Breast epithelium (tissue), 4 donors: ENCODE measurements at regions not wholly inside any gene's neighbourhood (a gene's known extent, or its start where the extent isn't known, plus 50 kb on each side); places are given as distances from the start of the nearest gene placed in this dataset.

Experiments used
- DNase-seq, 2 donors: peaks; one replicate each; pipeline ENCODE4 v3.0.0-alpha.2; 2019; ENCODE audit warnings: low spot score in 2 of 2
- H3K27ac ChIP-seq, 2 donors: fragments of 200-600 bp; sonication (generic) in 1 of 2; one replicate each; pipeline ENCODE4 v1.5.1; 2016 to 2019; ENCODE audit warnings: mild to moderate bottlenecking in 1 of 2
- H3K27me3 ChIP-seq, 2 donors: fragments of 200-600 bp; sonication (generic) in 1 of 2; one replicate each; pipeline versions ENCODE4 v1.5.1 to v1.6.0; 2017 to 2019; ENCODE audit warnings: control low read depth in 1 of 2, mild to moderate bottlenecking in 1 of 2
- H3K36me3 ChIP-seq: fragments of 200-600 bp; one replicate; pipeline ENCODE4 v1.5.1; 2019
- H3K4me1 ChIP-seq, 2 donors: fragments of 200-600 bp; sonication (generic); one replicate each; pipeline ENCODE4 v1.5.1; 2016 to 2019; ENCODE audit warnings: control low read depth in 1 of 2
- H3K4me3 ChIP-seq, 3 donors: fragments of 200-600 bp; sonication (generic); 1 replicate in 2 of 3; 2 replicates in 1 of 3; pipeline ENCODE4 v1.5.1; 2016 to 2019; ENCODE audit warnings: mild to moderate bottlenecking in 3 of 3, moderate library complexity in 2 of 3
- H3K9me3 ChIP-seq, 2 donors: fragments of 200-600 bp; sonication (generic) in 1 of 2; one replicate each; pipeline ENCODE4 v1.5.1; 2016 to 2019; ENCODE audit warnings: control low read depth in 1 of 2
- CTCF ChIP-seq, 3 donors: fragments of 450-650 bp; IDR thresholded peaks; one replicate each; pipeline ENCODE4 v1.5.1; 2016 to 2017; ENCODE audit warnings: antibody characterized with exemption in 3 of 3, mild to moderate bottlenecking in 3 of 3, moderate library complexity in 3 of 3
- POLR2A ChIP-seq: fragments of 450-650 bp; IDR thresholded peaks from one replicate; pipeline ENCODE4 v1.6.1; 2016; ENCODE audit warnings: antibody characterized with exemption, mild to moderate bottlenecking, moderate library complexity
- POLR2AphosphoS5 ChIP-seq, 3 donors: sonication (generic); formaldehyde crosslinking; IDR thresholded peaks; one replicate each; pipeline ENCODE4 v1.6.1; 2017; ENCODE audit warnings: antibody characterized with exemption in 3 of 3
- intact Hi-C: fragments of 100-400 bp; cut with DNase I; formaldehyde crosslinking; loops from one replicate; pipeline ENCODE4 v1.15.1; 2023; ENCODE audit warnings: low total_unique reads

DNA sequence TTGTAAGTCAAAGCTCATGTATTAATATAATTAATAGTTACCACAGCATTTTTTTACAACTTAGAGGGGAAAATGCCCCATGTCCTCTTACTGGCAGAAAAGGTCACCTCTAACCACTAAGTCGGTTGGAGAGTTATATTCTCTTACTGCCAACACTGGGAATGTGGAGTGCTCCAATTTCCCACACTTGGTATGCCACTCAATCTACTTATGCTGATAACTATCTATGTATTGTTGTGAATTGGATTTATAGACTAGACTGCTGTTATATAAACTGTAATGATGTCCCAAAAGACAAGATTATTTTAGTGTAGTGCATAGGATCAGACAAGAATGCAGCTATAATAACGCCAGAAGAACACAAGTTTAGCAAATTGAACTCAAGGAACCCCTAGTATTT, 2385.2 kb upstream of the C9orf72 start:
- H3K9me3 ChIP-seq = no peaks in the 10 kb centered on the region
- DNase-seq = no peak
- intact Hi-C loops = no loop called here
- TF ChIP-seq CTCF (IDR thresholded peaks at IDR 0.05) (no peak), POLR2A (no peak), POLR2AphosphoS5 (IDR thresholded peaks at IDR 0.05) (no peak)
- no peaks in the 10 kb centered on the region for H3K4me1 ChIP-seq
- no peaks in the 10 kb centered on the region for H3K36me3 ChIP-seq
- no peaks in the 10 kb centered on the region for H3K27me3 ChIP-seq
- no peak overlapping the region for H3K27ac ChIP-seq
- H3K4me3 ChIP-seq = no peak overlapping the region

DNA sequence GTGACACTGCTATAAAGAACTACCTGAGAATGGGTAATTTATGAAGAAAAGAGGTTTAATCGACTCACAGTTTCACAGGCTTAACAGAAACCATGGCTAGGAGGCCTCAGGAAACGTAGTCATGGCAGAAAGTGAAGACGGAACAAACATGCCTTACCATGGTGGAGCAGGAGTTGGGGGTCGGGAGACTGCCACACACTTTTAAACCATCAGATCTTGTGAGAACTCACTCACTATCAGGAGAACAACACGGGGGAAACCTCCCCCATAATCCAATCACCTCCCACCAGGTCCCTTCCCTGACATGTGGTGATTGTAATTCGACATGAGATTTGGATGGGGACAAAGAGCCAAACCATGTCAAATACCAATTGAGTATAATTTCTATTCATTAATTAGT, 2392.6 kb upstream of the C9orf72 start:
- intact Hi-C loops = no loop called here
- TF ChIP-seq POLR2A = no peak
- TF ChIP-seq POLR2AphosphoS5 (IDR thresholded peaks at IDR 0.05) = no peak
- no peak for TF ChIP-seq CTCF (IDR thresholded peaks at IDR 0.05)
- Histone ChIP-seq H3K9me3 (no peaks in the 10 kb centered on the region), H3K27me3 (peaks cover 0 to 2% of the 10 kb centered on the region in 2 donors), H3K27ac (no peak overlapping the region), H3K4me1 (no peaks in the 10 kb centered on the region), H3K36me3 (no peaks in the 10 kb centered on the region), H3K4me3 (no peak overlapping the region)
- no peak for DNase-seq

DNA sequence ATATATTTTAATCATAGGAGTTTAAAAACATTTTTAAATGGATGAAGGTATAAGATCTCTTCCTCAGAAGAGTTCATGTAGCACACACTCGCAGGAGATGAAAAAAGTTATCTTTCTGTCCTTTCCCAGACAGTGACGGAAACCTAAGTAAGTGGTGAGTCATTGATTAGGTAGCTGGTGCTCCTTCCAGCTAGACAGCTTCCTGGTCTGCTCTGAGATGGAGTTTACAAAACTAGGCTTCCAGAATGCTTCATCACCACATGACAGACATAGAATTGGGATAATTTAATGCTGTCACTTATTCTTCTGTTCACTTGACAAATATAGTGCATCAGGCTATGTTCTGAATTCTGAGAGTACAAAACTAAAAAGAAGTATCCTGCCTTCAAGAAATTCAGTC, 2393.0 kb upstream of the C9orf72 start:
- H3K9me3 ChIP-seq = no peaks in the 10 kb centered on the region
- intact Hi-C loops = no loop called here
- no peak for TF ChIP-seq CTCF (IDR thresholded peaks at IDR 0.05)
- TF ChIP-seq POLR2A = no peak
- TF ChIP-seq POLR2AphosphoS5 (IDR thresholded peaks at IDR 0.05) = no peak

DNA sequence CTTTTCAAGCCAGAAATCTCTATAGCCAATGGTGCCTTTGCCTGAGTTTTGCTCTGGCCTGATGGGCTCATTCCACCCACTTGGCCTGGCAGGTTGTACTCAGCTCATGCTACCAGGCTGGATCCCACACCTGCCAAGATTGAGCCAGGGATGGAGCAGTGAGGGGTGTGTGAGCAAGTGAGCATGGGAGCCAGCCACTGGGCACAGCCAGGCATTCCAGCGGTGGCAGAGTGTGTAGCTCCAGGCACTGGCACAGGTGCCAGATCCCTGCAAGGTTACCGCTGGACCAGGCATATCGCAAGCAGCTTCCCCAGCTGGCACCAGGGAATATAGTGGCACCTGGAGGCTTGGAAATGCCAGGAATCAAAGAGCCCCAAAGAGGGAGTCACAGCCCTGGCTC, 2395.6 kb upstream of the C9orf72 start:
- DNase-seq = no peak
- intact Hi-C loops = no loop called here
- no peaks in the 10 kb centered on the region for H3K4me1 ChIP-seq
- H3K27ac ChIP-seq = no peak overlapping the region
- H3K9me3 ChIP-seq = no peaks in the 10 kb centered on the region
- H3K4me3 ChIP-seq = no peak overlapping the region
- H3K27me3 ChIP-seq = peaks cover 0 to 2% of the 10 kb centered on the region in 2 donors
- TF ChIP-seq CTCF (IDR thresholded peaks at IDR 0.05) = no peak
- no peak for TF ChIP-seq POLR2A
- TF ChIP-seq POLR2AphosphoS5 (IDR thresholded peaks at IDR 0.05) = no peak
- H3K36me3 ChIP-seq = no peaks in the 10 kb centered on the region

More for the DNA sequence above, 2393.0 kb upstream of the C9orf72 start:
- H3K27me3 ChIP-seq = peaks cover 0 to 2% of the 10 kb centered on the region in 2 donors
- no peak overlapping the region for H3K27ac ChIP-seq
- no peak for DNase-seq
- no peaks in the 10 kb centered on the region for H3K4me1 ChIP-seq
- H3K36me3 ChIP-seq = no peaks in the 10 kb centered on the region
- no peak overlapping the region for H3K4me3 ChIP-seq

GRCh38 chr9:29969408-29969807, 2396.1 kb upstream of the C9orf72 start:
- no peak overlapping the region for H3K27ac ChIP-seq
- H3K27me3 ChIP-seq = peaks cover 0 to 2% of the 10 kb centered on the region in 2 donors
- no peak for TF ChIP-seq POLR2AphosphoS5 (IDR thresholded peaks at IDR 0.05)
- no peak for TF ChIP-seq POLR2A
- no peak for TF ChIP-seq CTCF (IDR thresholded peaks at IDR 0.05)
- H3K4me1 ChIP-seq = no peaks in the 10 kb centered on the region
- H3K9me3 ChIP-seq = no peaks in the 10 kb centered on the region
- H3K4me3 ChIP-seq = no peak overlapping the region
- no peaks in the 10 kb centered on the region for H3K36me3 ChIP-seq
- intact Hi-C loops = no loop called here
- no peak for DNase-seq
